A204.1 (cell line): ENCODE measurements at regions not wholly inside any gene's neighbourhood (a gene's known extent, or its start where the extent isn't known, plus 50 kb on each side); places are given as distances from the start of the nearest gene placed in this dataset.
"Not testable (repeated sequence)": the region's sequence is repeated elsewhere in the genome, so short reads cannot be mapped to it uniquely, and the experiment has no call there.

Source experiments
- FAIRE-seq: peaks from 2 replicates; lab custom pipeline; 2012; peaks lifted over from hg19 to GRCh38; lab: Jason Lieb, UNC

- no peak for FAIRE-seq
Measured at GRCh38 chr5:94025788-94026473, 284.5 kb upstream of the POU5F2 start.

- no peak for FAIRE-seq
Measured at GRCh38 chr5:94024620-94025019, 283.2 kb upstream of the POU5F2 start.

- no peak for FAIRE-seq
Measured at GRCh38 chr5:94024101-94024500, 282.7 kb upstream of the POU5F2 start.

GRCh38 chr5:94021246-94021645 is 279.8 kb upstream of the POU5F2 start:
- FAIRE-seq: no peak

GRCh38 chr5:94017579-94017978 is 276.2 kb upstream of the POU5F2 start:
- FAIRE-seq: no peak

- FAIRE-seq: no peak
Measured at GRCh38 chr5:94010814-94011213, 269.4 kb upstream of the POU5F2 start.

- no peak for FAIRE-seq
Measured at GRCh38 chr5:94009161-94009560, 267.8 kb upstream of the POU5F2 start.

GRCh38 chr5:93998951-93999455 is 257.6 kb upstream of the POU5F2 start:
- FAIRE-seq: no peak

- FAIRE-seq: no peak
Measured at GRCh38 chr5:93997562-93997961, 256.2 kb upstream of the POU5F2 start.

- FAIRE-seq: no peak
Measured at GRCh38 chr5:93995126-93995621, 253.8 kb upstream of the POU5F2 start.

- no peak for FAIRE-seq
Measured at GRCh38 chr5:93993161-93993560, 251.8 kb upstream of the POU5F2 start.

- no peak for FAIRE-seq
Measured at GRCh38 chr5:93990504-93991070, 249.2 kb upstream of the POU5F2 start.

- not testable (repeated sequence) for FAIRE-seq
Measured at GRCh38 chr5:93985940-93986570, 244.7 kb upstream of the POU5F2 start.

GRCh38 chr5:93978222-93978621 is 236.8 kb upstream of the POU5F2 start:
- FAIRE-seq: no peak

- FAIRE-seq: no peak
Measured at GRCh38 chr5:93967923-93968322, 226.5 kb upstream of the POU5F2 start.

- no peak for FAIRE-seq
Measured at GRCh38 chr5:93964421-93964820, 223.0 kb upstream of the POU5F2 start.

- no peak for FAIRE-seq
Measured at GRCh38 chr5:93960042-93960441, 218.6 kb upstream of the POU5F2 start.

- FAIRE-seq: no peak
Measured at GRCh38 chr5:93956006-93956405, 214.6 kb upstream of the POU5F2 start.

- no peak for FAIRE-seq
Measured at GRCh38 chr5:93954421-93955069, 213.1 kb upstream of the POU5F2 start.

- no peak for FAIRE-seq
Measured at GRCh38 chr5:93953442-93953841, 212.0 kb upstream of the POU5F2 start.

GRCh38 chr5:93941897-93942296 is 200.5 kb upstream of the POU5F2 start:
- FAIRE-seq: no peak

- not testable (repeated sequence) for FAIRE-seq
Measured at GRCh38 chr5:93933269-93933668, 191.9 kb upstream of the POU5F2 start.

GRCh38 chr5:93930098-93930497 is 188.7 kb upstream of the POU5F2 start:
- FAIRE-seq: no peak
